ENCODE measurements at regions not wholly inside any gene's neighbourhood (a gene's known extent, or its start where the extent isn't known, plus 50 kb on each side); places are given as distances from the start of the nearest gene placed in this dataset.
"Not testable (repeated sequence)": the region's sequence is repeated elsewhere in the genome, so short reads cannot be mapped to it uniquely, and the experiment has no call there.

GRCh38 chr18:59848002-59848401 is 51.8 kb upstream of the PMAIP1 start:
- no peak for DNase-seq
- H3K36me3 ChIP-seq = no peaks in the 10 kb centered on the region
- H3K9me3 ChIP-seq = no peaks in the 10 kb centered on the region
- intact Hi-C loops (cut with DNase I; ENCODE audit: low total_unique reads) = no loop called here
- H3K4me1 ChIP-seq = peaks cover 0 to 21% (median 6%) of the 10 kb centered on the region in 6 donors
- TF ChIP-seq CTCF (IDR thresholded peaks at IDR 0.05 in 8 of 11, conservative IDR thresholded peaks at IDR 0.05 in 3 of 11) (no peak), POLR2A (IDR thresholded peaks at IDR 0.05) (no peak), POLR2AphosphoS5 (IDR thresholded peaks at IDR 0.05) (no peak)
- H3K27ac ChIP-seq = no peak overlapping the region
- H3K4me3 ChIP-seq = no peak overlapping the region
- 52 to 78% (median 67%) methylated on average over 4 of the region's 4 CpGs for WGBS, 5 donors
- H3K27me3 ChIP-seq (replicated peaks in 1 of 7) = no peaks in the 10 kb centered on the region

GRCh38 chr18:59847491-59847846 is 52.3 kb upstream of the PMAIP1 start:
- H3K4me1 ChIP-seq = peaks cover 0 to 21% (median 6%) of the 10 kb centered on the region in 6 donors
- WGBS, 5 donors = 69 to 86% (median 80%) methylated on average over 5 of the region's 5 CpGs
- DNase-seq; H3K4me3 ChIP-seq; H3K36me3 ChIP-seq; H3K27me3 ChIP-seq (replicated peaks in 1 of 7); H3K27ac ChIP-seq; intact Hi-C loops (cut with DNase I; ENCODE audit: low total_unique reads); H3K9me3 ChIP-seq: not testable (repeated sequence)

GRCh38 chr18:59846814-59847490 is 52.8 kb upstream of the PMAIP1 start:
- no peaks in the 10 kb centered on the region for H3K36me3 ChIP-seq
- 67 to 82% (median 76%) methylated on average over 9 of the region's 9 CpGs for WGBS, 5 donors
- no peaks in the 10 kb centered on the region for H3K9me3 ChIP-seq
- no peak overlapping the region for H3K4me3 ChIP-seq
- no peak overlapping the region for H3K27ac ChIP-seq
- peaks cover 0 to 21% (median 6%) of the 10 kb centered on the region in 6 donors for H3K4me1 ChIP-seq
- H3K27me3 ChIP-seq (replicated peaks in 1 of 7) = no peaks in the 10 kb centered on the region
- DNase-seq = no peak
- TF ChIP-seq POLR2A (IDR thresholded peaks at IDR 0.05) (no peak), POLR2AphosphoS5 (IDR thresholded peaks at IDR 0.05) (no peak), CTCF (IDR thresholded peaks at IDR 0.05 in 8 of 11, conservative IDR thresholded peaks at IDR 0.05 in 3 of 11) (no peak)
- intact Hi-C loops (cut with DNase I; ENCODE audit: low total_unique reads) = no loop called here

- Histone ChIP-seq H3K27ac (no peak overlapping the region), H3K27me3 (replicated peaks in 1 of 7) (no peaks in the 10 kb centered on the region), H3K4me1 (peaks cover 0 to 20% (median 6%) of the 10 kb centered on the region in 6 donors), H3K9me3 (no peaks in the 10 kb centered on the region), H3K4me3 (no peak overlapping the region), H3K36me3 (no peaks in the 10 kb centered on the region)
- DNase-seq = no peak
- intact Hi-C loops (cut with DNase I; ENCODE audit: low total_unique reads) = no loop called here
- TF ChIP-seq POLR2AphosphoS5 (IDR thresholded peaks at IDR 0.05) (no peak), POLR2A (IDR thresholded peaks at IDR 0.05) (no peak), CTCF (IDR thresholded peaks at IDR 0.05 in 8 of 11, conservative IDR thresholded peaks at IDR 0.05 in 3 of 11) (no peak)
- WGBS, 5 donors = 83 to 95% (median 89%) methylated on average over 4 of the region's 4 CpGs
These were observed 56.8 kb upstream of the PMAIP1 start for GRCh38 chr18:59842947-59843346.

All from spleen (tissue), 11 donors.